CD4-positive, alpha-beta T cell treated with Interleukin-15 for 1 hour (primary cell): ENCODE measurements at regions not wholly inside any gene's neighbourhood (a gene's known extent, or its start where the extent isn't known, plus 50 kb on each side); places are given as distances from the start of the nearest gene placed in this dataset.
A peak's percentile ranks its signal among the peaks of the same experiment; 100 is the strongest.
"Not testable (repeated sequence)": the region's sequence is repeated elsewhere in the genome, so short reads cannot be mapped to it uniquely, and the experiment has no call there.

ENCODE experiments used
- DNase-seq: peaks from one replicate; pipeline ENCODE4 v3.0.0-alpha.2; 2020

GRCh38 chr4:105060628-105061027 is 86.0 kb upstream of the TET2 start:
- DNase-seq = peak; percentile 27

GRCh38 chr4:105061136-105061696 is 85.5 kb upstream of the TET2 start:
- peak; percentile 53 for DNase-seq

- no peak for DNase-seq
Observed at GRCh38 chr4:105061731-105062130, 84.9 kb upstream of the TET2 start.

- no peak for DNase-seq
Observed at GRCh38 chr4:105066401-105066800, 80.3 kb upstream of the TET2 start.

GRCh38 chr4:105067431-105067830 is 79.2 kb upstream of the TET2 start:
- DNase-seq = no peak

- no peak for DNase-seq
Observed at GRCh38 chr4:105067946-105068345, 78.7 kb upstream of the TET2 start.

GRCh38 chr4:105068516-105068915 is 78.2 kb upstream of the TET2 start:
- DNase-seq = no peak

GRCh38 chr4:105072095-105072494 is 74.6 kb upstream of the TET2 start:
- not testable (repeated sequence) for DNase-seq

- no peak for DNase-seq
Observed at GRCh38 chr4:105074097-105074496, 72.6 kb upstream of the TET2 start.

- no peak for DNase-seq
Observed at GRCh38 chr4:105075045-105075444, 71.6 kb upstream of the TET2 start.

GRCh38 chr4:105088110-105088879 is 58.4 kb upstream of the TET2 start:
- DNase-seq = no peak

- DNase-seq = no peak
Observed at GRCh38 chr4:105092356-105092755, 54.3 kb upstream of the TET2 start.

- DNase-seq = no peak
Observed at GRCh38 chr4:105092768-105093167, 53.9 kb upstream of the TET2 start.

- DNase-seq = no peak
Observed at GRCh38 chr4:105093975-105094374, 52.7 kb upstream of the TET2 start.
